ENCODE measurements at regions not wholly inside any gene's neighbourhood (a gene's known extent, or its start where the extent isn't known, plus 50 kb on each side); places are given as distances from the start of the nearest gene placed in this dataset.

DNA sequence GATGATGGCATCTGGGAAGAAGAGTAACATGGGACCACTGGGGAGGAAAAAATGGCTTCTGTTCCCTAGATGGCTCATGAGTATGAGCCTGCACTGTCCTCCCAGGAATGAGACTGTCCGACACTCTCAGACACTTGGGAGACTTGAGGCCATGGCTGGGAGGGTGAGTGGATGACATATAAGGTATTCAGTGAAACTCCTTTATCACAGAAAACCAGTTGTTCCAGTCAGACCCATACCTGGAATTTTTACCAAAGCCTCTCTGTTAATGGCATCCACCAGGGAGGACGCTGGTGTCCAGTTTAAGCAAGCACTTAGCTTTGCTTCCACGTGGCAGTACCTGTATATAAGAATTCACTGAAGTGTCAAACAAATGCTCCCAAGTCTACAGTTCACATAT is 116.7 kb upstream of the C10orf90 start:
- no peak for DNase-seq

DNA sequence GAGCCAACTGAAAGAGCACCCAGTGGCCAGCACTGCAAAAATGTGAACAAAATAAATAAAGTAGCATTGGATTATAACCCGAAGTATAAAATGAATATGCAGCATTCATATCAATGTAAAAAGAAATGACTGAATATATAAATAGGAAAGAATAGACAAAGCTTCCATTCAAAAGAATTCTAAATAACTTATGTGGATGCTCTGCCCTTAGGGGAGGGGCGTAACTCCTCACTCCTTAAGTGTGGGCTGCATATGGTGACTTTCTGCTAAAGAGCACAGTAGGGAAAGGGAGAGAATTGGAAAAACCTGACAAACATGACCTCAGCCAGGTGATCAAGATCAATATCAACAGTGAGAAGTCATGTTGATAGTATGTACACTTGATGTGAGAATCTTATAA is 109.9 kb upstream of the DOCK1 start:
- DNase-seq: no peak

DNA sequence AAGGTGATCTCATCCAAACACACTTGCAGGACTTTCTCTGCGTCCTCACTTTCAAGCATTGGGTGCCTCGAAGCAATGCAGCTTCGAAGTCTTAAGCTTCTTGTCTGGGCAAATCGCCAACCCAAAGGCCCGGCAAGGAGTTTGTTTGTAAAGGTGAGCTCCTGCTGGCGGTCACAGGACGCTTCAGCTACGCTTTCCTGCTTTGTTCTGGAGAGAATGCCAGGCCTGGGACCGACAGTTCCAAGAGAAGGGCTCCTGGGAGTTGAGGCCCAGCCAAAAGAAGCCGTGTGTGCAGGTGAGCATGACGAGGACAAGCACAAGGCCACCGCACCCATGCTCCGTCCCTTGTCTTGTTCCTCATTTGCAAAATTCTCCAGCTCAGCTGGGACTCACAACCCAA is 106.6 kb upstream of the DOCK1 start:
- DNase-seq: no peak

DNA sequence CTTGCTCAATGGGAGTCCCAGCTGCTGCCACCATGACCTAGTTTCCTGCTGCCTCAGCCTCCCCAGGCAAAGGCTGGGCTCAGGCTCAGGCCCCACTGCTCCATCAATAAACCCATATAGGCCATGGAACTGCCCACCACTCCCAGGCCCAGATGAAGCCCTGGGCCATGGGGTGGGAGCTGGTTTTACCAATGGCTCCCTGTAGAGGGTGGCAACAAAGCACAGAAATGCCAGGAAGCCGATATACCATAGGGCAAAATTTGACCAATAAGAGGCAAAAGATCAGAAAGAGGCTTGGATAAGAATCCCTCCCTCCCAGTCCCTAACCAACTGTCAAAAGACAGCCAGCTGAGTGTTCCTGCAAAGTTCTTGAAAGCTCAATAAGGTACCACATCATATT is 101.8 kb upstream of the DOCK1 start:
- no peak for DNase-seq

- no peak for DNase-seq
These were observed 100.8 kb upstream of the DOCK1 start for GRCh38 chr10:126804396-126804795.

DNA sequence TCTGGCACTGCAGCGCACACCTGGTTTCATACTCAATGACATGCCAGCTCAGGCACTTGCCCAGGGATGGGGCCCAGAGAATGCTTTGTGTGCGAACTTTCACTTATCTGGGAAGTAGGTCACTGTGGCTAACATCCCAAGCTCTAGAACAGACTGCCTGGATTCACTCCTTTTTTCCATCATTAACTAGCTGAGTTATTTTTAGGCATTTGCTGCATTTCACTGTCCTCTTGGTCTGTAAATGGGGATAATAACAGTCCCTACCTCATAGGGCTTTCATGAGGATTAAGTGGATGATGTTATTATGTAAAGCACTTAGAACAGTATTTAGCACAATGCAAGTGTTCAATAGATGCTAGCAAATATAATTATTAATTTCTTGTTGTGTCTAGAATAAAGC is 98.7 kb upstream of the DOCK1 start:
- DNase-seq: no peak

DNA sequence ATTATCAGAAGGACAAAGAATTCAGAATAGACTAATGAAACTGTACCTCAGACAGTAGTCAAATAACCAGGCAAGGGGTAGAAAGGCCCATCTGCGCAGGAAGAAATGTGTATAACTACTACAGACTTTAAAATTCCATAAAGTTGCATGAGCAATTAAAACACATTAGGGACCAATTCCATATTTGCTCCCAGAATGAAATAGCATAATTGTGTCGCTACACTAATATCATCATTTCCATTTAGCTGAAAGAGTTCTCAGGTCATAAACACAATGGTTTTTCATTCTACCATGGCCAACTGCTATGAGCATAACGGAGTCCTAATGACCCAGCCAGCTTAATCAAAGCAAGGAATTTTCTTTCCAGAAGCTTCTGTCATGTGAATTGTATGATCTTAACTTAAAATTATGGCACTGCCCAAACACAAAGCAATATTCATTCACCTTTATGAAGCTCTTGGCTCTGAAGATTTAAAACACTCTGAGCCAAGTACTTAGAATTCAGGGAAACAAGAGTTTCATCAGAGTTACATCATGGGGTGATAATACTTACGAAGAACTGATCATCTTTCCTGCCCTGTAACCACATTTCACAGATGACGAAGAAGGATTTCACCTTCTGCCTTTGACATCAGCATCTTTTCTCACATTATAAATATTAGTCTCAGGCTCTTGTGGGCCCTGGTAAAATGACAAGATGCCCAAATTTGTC is 98.1 kb upstream of the DOCK1 start:
- DNase-seq: no peak

GRCh38 chr10:126808103-126808502 is 97.1 kb upstream of the DOCK1 start:
- DNase-seq: no peak

- no peak for DNase-seq
These were observed 91.8 kb upstream of the DOCK1 start for GRCh38 chr10:126813432-126813831.

DNA sequence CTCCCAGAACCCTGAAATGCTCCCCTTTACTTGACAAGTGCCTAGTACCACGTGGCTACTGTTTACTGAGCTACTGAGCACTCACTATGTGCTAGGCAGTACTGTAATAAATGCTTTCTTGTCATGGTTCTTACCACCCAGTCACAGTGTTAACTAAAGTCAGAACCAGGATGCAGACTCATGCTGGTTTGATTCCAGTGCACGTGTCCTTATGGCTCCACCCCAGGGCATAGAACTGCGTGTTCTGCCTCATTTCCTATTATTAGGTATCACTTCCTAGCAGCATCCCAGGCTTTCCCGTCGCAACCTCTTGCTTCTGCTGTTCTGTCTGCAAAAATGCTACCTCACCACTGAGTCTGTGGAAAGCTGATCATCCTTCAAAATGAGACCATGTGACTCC is 71.7 kb upstream of the DOCK1 start:
- no peak for DNase-seq

- no peak for DNase-seq
These were observed 69.2 kb upstream of the DOCK1 start for GRCh38 chr10:126836009-126836408.

DNA sequence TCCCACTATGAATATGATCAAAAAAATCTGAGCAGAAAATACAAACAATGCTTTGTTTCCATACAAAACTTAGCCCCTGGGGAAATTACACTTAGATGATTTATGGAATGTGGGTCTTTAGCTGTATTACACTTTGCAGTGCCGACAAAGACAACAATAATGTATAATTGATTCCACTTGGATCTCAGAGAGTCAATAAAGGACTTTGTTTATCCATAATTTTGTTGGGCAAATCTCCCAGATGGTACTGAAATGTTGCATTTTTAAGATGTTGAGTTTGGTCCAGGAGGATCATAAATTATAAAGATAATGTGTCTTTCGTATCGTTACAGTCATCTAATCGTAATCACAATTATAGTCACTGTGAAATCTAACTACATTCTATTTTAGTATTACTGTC is 66.9 kb upstream of the DOCK1 start:
- no peak for DNase-seq

- DNase-seq: no peak
These were observed 66.0 kb upstream of the DOCK1 start for GRCh38 chr10:126839094-126839761.

GRCh38 chr10:126840576-126841135 is 64.6 kb upstream of the DOCK1 start:
- DNase-seq: no peak

DNA sequence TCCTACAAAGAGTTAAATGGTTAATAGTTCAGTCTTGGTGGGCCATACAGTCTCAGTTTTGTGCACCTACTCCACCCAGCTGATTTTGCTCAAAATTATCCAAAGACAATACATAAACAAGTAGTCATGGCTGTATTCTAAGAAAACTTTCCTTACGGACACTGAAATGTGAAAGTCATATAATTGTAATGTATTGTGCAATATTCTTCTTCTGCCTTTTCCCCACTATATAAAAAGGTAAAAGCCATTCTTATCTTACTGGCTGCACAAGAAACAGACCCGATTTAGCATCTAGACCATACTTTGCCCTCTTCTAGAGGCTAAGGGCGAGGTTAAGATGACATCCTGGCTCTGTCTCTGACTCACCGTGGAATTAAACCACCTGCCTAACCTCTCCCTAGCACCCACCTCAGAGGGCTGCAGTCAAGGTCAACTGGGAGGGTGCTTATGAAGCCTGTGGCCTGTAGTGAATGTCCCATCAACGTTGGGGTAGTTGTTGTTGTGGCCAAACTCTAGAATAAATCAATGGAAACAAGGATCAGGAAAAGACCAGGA is 63.8 kb upstream of the DOCK1 start:
- DNase-seq: no peak

GRCh38 chr10:126842356-126842755 is 62.9 kb upstream of the DOCK1 start:
- no peak for DNase-seq

DNA sequence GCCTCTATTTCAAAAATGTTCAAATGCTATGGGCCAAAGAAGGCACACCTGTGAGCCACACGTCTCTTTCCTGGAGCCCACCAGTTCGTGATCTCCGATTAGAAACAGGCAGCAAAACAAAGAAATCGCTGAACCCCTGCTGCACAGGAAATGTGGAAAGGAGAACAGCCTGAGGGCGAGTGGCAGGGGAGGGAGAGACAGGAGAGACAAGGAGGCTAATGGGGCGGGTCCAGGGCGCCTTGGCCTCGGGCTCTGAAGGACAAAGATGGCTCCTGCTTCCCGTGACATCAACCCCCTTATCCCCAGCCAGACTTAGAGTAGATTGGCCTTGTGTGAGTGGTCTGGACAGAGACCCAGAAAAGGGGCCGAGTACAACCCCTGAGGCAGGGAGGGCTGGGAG is 62.4 kb upstream of the DOCK1 start:
- no peak for DNase-seq

DNA sequence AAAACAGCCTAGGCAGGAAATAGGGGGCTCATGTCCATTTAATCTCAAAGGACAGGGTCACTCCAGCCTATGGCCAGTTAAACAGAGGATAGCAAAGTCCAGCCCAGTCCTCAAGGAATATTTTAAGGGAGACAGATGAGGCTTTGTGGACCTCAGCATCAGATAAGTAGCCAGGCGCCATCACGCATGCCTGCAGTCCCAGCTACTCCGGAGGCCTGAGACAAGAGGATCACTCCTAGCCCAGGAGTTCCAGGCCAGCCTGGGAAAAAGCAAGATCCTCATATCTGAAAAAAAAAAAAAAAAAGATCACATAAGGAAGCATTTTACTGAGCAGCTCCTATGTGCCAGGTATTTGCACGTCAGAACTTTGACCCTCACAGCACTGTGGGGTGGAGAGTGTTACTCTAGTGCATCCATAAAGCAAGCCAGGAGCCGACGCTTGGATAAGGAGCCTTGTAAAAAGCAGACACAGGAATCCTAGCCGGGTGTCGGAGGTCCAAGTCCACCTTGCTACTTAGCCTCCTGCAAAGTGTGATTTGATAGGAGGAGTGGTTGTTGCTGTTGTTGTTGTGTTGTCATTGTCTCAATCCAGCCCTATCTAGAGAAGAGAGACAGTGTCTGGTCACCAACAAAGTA is 61.8 kb upstream of the DOCK1 start:
- DNase-seq: no peak

- no peak for DNase-seq
These were observed 60.8 kb upstream of the DOCK1 start for GRCh38 chr10:126844406-126844805.

DNA sequence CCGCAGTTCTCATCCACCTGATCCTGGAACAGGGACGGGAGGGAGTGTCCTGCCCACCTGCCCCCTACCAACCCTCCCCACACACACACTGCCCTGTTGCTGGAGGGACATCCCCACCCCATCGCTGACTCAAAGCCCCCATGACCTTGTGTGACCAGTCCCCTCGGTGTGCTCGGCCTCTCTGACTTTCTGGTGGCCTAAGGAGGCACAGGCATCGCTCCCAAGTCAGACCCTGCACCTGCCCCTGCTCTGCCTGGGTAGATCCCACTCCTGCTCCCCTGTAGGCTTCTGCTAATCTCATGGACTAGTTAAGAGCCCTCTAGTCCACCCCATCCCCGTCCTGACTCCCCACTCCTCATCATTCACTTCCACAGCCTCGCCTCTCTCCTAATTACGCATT is 58.8 kb upstream of the DOCK1 start:
- no peak for DNase-seq

GRCh38 chr10:126846959-126847358 is 58.3 kb upstream of the DOCK1 start:
- DNase-seq: no peak

DNA sequence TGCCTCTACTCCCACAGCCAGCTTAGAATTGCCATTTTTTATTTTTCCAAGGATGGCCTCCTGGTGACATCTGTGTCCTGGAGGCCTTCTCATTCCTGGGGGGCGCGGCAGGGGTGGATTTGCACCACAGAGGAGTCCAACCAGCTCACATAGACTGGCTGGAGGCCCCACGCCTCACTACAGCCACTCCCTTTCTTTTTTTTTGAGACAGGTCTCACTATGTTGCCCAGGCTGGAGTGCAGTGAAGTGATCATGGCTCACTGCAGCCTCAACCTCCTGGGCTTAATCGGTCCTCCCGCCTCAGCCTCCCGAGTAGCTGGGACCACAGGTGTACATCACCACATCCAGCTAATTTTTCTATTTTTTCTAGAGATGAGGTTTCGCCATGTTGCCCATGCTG is 57.6 kb upstream of the DOCK1 start:
- DNase-seq: no peak

DNA sequence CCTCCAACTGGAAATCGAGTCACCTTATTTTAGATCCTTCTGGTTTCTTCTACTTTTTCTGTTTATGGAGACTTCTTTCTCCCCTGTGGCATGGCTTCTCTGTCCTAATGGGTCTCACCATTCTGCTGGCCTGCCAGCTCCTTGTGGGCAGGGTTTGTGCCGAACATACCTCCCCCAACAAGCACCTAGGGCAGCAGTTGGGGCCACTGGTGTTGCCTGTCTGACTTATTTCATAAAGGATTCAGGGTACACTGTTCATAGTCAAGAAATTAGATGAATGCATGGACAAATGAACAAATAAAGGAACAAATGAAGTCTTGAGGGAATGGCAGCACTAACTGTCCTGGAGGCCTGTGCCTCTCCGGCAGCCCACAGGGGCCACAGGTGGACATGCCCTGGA is 55.6 kb upstream of the DOCK1 start:
- DNase-seq: no peak

Measured in activated CD4-positive, alpha-beta T cell treated with anti-CD3 and anti-CD28 coated beads for 48 hours (primary cell).